B cell (primary cell): ENCODE measurements at regions not wholly inside any gene's neighbourhood (a gene's known extent, or its start where the extent isn't known, plus 50 kb on each side); places are given as distances from the start of the nearest gene placed in this dataset.

Experiments used
- EZH2 ChIP-seq: IDR thresholded peaks from 2 replicates; pipeline ENCODE4 v1.6.1; 2012; ENCODE audit warnings: borderline replicate concordance, low read depth, mild to moderate bottlenecking, moderate library complexity, low read length; ENCODE audit not compliant: insufficient read depth, poor library complexity, severe bottlenecking
- TF ChIP-seq, protein P1 (sequence below): fragments of 200-600 bp; IDR thresholded peaks from one replicate; pipeline ENCODE4 v1.8.0; 2022; ENCODE audit warnings: antibody characterized with exemption, mild to moderate bottlenecking

DNA sequence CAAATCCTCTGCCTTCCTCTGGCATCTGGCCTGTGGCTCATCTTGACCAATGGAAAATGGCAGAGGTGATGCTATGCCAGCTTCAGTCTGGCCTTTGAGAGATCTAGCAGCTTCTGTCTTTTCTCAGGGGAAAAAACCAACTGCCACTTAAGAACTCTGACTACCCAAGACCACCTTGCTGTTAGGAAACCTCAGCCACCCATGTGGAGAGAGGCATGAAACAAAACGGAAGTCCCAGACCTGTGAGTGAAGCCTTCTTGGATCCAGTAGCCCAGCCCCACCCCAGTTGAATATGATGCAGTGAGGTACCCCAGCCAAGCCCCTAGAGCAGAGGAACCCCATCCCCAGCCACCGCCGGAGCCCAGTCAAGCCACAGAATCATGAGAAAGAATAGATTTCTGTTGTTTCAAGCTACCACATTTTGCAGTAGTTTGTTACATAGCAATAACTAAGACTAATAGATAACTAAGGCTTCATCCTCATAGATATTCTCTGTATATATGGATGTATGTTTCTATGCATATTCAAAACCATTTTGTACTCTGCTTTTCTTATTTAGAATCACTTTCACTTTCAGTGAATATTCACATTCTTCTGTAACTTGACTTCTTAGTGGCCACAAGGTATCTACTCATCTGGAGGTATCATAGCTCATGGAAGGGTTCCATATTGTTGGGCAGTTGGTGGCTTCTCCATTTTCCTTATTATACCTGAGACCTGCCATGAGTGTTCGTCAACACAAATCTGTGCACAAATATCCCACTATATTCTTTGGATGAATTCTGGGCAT is 142.1 kb downstream of the FBXO15 start:
- TF ChIP-seq, protein P1, sequence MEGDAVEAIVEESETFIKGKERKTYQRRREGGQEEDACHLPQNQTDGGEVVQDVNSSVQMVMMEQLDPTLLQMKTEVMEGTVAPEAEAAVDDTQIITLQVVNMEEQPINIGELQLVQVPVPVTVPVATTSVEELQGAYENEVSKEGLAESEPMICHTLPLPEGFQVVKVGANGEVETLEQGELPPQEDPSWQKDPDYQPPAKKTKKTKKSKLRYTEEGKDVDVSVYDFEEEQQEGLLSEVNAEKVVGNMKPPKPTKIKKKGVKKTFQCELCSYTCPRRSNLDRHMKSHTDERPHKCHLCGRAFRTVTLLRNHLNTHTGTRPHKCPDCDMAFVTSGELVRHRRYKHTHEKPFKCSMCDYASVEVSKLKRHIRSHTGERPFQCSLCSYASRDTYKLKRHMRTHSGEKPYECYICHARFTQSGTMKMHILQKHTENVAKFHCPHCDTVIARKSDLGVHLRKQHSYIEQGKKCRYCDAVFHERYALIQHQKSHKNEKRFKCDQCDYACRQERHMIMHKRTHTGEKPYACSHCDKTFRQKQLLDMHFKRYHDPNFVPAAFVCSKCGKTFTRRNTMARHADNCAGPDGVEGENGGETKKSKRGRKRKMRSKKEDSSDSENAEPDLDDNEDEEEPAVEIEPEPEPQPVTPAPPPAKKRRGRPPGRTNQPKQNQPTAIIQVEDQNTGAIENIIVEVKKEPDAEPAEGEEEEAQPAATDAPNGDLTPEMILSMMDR, result no peak
- TF ChIP-seq EZH2, result no peak
